ENCODE measurements at regions not wholly inside any gene's neighbourhood (a gene's known extent, or its start where the extent isn't known, plus 50 kb on each side); places are given as distances from the start of the nearest gene placed in this dataset.

- Mint-ChIP-seq H3K36me3 (ENCODE audit: low read depth) (no peaks in the 10 kb centered on the region), H3K27me3 (ENCODE audit: insufficient read depth) (peaks cover 2% of the 10 kb centered on the region; the same call in 1 of the 2 replicates)
Observed at GRCh38 chr15:79381593-79381992, 50.5 kb upstream of the MINAR1 start.

More at GRCh38 chr15:79381593-79381992, 50.5 kb upstream of the MINAR1 start:
- Mint-ChIP-seq H3K4me1 (ENCODE audit: low read depth) (no peaks in the 10 kb centered on the region), H3K27ac (no peak overlapping the region), H3K4me3 (no peak overlapping the region), H3K9me3 (no peaks in the 10 kb centered on the region)
- DNase-seq: no peak
- no peak for TF ChIP-seq CTCF (IDR thresholded peaks at IDR 0.05)

Data from HFFc6 (cell line).